ENCODE measurements at regions not wholly inside any gene's neighbourhood (a gene's known extent, or its start where the extent isn't known, plus 50 kb on each side); places are given as distances from the start of the nearest gene placed in this dataset.

- CTCF ChIA-PET (ENCODE audit: low intra/inter-chr PET ratio, low total read pairs): no interaction called here
- in situ Hi-C loops (cut with HindIII; ENCODE audit: extremely low pct_ligation_motif_present, low pct_unique_long_range_greater_than_20kb) (no loop called here), intact Hi-C loops (cut with micrococcal nuclease; ENCODE audit: unreplicated experiment) (no loop called here)
- DNase-seq (ENCODE audit: low spot score): no peak
- FAIRE-seq: no peak
- Histone ChIP-seq H2AFZ (ENCODE audit: low read length) (no peak overlapping the region), H3K4me2 (ENCODE audit: low read depth, low read length) (no peak overlapping the region), H3K4me3 (replicated peaks in 1 of 3; ENCODE audit: insufficient read depth in 1 of 3, low read depth in 2 of 3, low read length in 3 of 3) (no peak overlapping the region), H3K79me2 (ENCODE audit: insufficient read depth, low read length) (no peaks in the 10 kb centered on the region), H4K20me1 (ENCODE audit: insufficient read depth, low read length) (no peaks in the 10 kb centered on the region), H3K9ac (ENCODE audit: insufficient read depth, low read depth, low read length) (no peak overlapping the region), H3K36me3 (replicated peaks in 1 of 2; ENCODE audit: control insufficient read depth in 1 of 2, insufficient read depth in 2 of 2, low read length in 2 of 2) (no peaks in the 10 kb centered on the region), H3K4me1 (ENCODE audit: insufficient read depth, low read length) (no peaks in the 10 kb centered on the region), H3K27ac (ENCODE audit: extremely low read length, insufficient read depth, low read length) (no peak overlapping the region), H3K27me3 (ENCODE audit: control insufficient read depth in 1 of 2, insufficient read depth in 2 of 2, low read length in 2 of 2) (no peaks in the 10 kb centered on the region), H3K9me3 (ENCODE audit: low read length) (no peaks in the 10 kb centered on the region)
- TF ChIP-seq HDAC2 (CRISPR knock-in tag; IDR thresholded peaks at IDR 0.05) (no peak), ATF2 (CRISPR knock-in tag; IDR thresholded peaks at IDR 0.05) (no peak), EZH2 (conservative IDR thresholded peaks at IDR 0.05; ENCODE audit: low read depth, low read length) (no peak), STAG1 (CRISPR knock-in tag; IDR thresholded peaks at IDR 0.05) (no peak), ZNF432 (CRISPR knock-in tag; IDR thresholded peaks at IDR 0.05; ENCODE audit: borderline replicate concordance) (no peak), HOXA7 (CRISPR knock-in tag; IDR thresholded peaks at IDR 0.05) (no peak), ZNF552 (CRISPR knock-in tag; IDR thresholded peaks at IDR 0.05; ENCODE audit: borderline replicate concordance) (no peak), MTA3 (CRISPR knock-in tag; IDR thresholded peaks at IDR 0.05) (no peak), NCOA1 (CRISPR knock-in tag; IDR thresholded peaks at IDR 0.05) (no peak)
- no peak for ATAC-seq
- BruUV-seq (replicated peaks): no TSS peak
- POLR2A ChIA-PET: no interaction called here
These were observed 673.6 kb downstream of the CD109 start for GRCh38 chr6:74369556-74369993.

GRCh38 chr6:74368746-74369145 lies 672.7 kb downstream of the CD109 start:
- Histone ChIP-seq H3K79me2 (ENCODE audit: insufficient read depth, low read length) (no peaks in the 10 kb centered on the region), H3K9me3 (ENCODE audit: low read length) (no peaks in the 10 kb centered on the region), H3K9ac (ENCODE audit: insufficient read depth, low read depth, low read length) (no peak overlapping the region), H3K27ac (ENCODE audit: extremely low read length, insufficient read depth, low read length) (no peak overlapping the region), H3K4me2 (ENCODE audit: low read depth, low read length) (no peak overlapping the region), H3K27me3 (ENCODE audit: control insufficient read depth in 1 of 2, insufficient read depth in 2 of 2, low read length in 2 of 2) (no peaks in the 10 kb centered on the region), H3K36me3 (replicated peaks in 1 of 2; ENCODE audit: control insufficient read depth in 1 of 2, insufficient read depth in 2 of 2, low read length in 2 of 2) (no peaks in the 10 kb centered on the region), H2AFZ (ENCODE audit: low read length) (no peak overlapping the region), H3K4me1 (ENCODE audit: insufficient read depth, low read length) (no peaks in the 10 kb centered on the region), H4K20me1 (ENCODE audit: insufficient read depth, low read length) (no peaks in the 10 kb centered on the region), H3K4me3 (replicated peaks in 1 of 3; ENCODE audit: insufficient read depth in 1 of 3, low read depth in 2 of 3, low read length in 3 of 3) (no peak overlapping the region)
- no TSS peak for BruUV-seq (replicated peaks)
- intact Hi-C loops (cut with micrococcal nuclease; ENCODE audit: unreplicated experiment) (no loop called here), in situ Hi-C loops (cut with HindIII; ENCODE audit: extremely low pct_ligation_motif_present, low pct_unique_long_range_greater_than_20kb) (no loop called here)
- no peak for TF ChIP-seq AHDC1 (CRISPR knock-in tag; IDR thresholded peaks at IDR 0.05; ENCODE audit: borderline replicate concordance)
- no peak for TF ChIP-seq DR1 (CRISPR knock-in tag; IDR thresholded peaks at IDR 0.05)
- no peak for TF ChIP-seq HMG20A (CRISPR knock-in tag; IDR thresholded peaks at IDR 0.05; ENCODE audit: borderline replicate concordance)
- TF ChIP-seq ASH2L (IDR thresholded peaks at IDR 0.05; ENCODE audit: insufficient read length, low read depth, low read length): no peak
- WGBS (ENCODE audit: low lambda C conversion rate): 100% methylated on average over 2 of the region's 2 CpGs
- DNase-seq (ENCODE audit: low spot score) (no peak), FAIRE-seq (no peak), ATAC-seq (no peak)
- CTCF ChIA-PET (ENCODE audit: low intra/inter-chr PET ratio, low total read pairs): no interaction called here
- POLR2A ChIA-PET: no interaction called here

Measured in HepG2 (cell line).